ENCODE measurements at regions not wholly inside any gene's neighbourhood (a gene's known extent, or its start where the extent isn't known, plus 50 kb on each side); places are given as distances from the start of the nearest gene placed in this dataset.

DNA sequence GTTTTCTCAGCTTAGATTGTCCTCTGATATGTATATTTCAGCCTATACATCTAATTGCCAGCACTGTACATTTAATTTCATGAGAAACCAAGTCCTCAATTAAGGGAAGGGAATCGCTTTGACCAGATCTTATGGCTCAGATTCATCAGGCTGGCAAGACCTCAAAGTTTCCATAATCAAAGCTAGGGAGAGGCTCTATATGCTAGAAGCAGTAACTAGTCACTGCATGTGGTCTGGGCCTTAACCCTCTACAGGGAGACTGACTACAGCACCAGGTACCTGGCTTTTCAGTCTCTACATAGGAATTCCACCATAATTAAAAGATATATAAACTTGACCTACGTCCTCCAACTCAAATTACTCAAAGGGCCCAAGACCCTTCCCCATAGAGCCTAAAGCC is 97.4 kb upstream of the JAZF1 start:
- TF ChIP-seq, protein P1, sequence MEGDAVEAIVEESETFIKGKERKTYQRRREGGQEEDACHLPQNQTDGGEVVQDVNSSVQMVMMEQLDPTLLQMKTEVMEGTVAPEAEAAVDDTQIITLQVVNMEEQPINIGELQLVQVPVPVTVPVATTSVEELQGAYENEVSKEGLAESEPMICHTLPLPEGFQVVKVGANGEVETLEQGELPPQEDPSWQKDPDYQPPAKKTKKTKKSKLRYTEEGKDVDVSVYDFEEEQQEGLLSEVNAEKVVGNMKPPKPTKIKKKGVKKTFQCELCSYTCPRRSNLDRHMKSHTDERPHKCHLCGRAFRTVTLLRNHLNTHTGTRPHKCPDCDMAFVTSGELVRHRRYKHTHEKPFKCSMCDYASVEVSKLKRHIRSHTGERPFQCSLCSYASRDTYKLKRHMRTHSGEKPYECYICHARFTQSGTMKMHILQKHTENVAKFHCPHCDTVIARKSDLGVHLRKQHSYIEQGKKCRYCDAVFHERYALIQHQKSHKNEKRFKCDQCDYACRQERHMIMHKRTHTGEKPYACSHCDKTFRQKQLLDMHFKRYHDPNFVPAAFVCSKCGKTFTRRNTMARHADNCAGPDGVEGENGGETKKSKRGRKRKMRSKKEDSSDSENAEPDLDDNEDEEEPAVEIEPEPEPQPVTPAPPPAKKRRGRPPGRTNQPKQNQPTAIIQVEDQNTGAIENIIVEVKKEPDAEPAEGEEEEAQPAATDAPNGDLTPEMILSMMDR (IDR thresholded peaks at IDR 0.05; ENCODE audit: control extremely low read depth, extremely low read depth, low read depth, missing control alignments) = no peak
- CTCF ChIA-PET = interaction anchor here (0.8 kb wide), 1 partner anchor 112 kb away, joined by 3 read pairs; no protein-coding TSS in a partner anchor
- DNase-seq (ENCODE audit: extremely low spot score) = no peak
- POLR2A ChIA-PET = no interaction called here

DNA sequence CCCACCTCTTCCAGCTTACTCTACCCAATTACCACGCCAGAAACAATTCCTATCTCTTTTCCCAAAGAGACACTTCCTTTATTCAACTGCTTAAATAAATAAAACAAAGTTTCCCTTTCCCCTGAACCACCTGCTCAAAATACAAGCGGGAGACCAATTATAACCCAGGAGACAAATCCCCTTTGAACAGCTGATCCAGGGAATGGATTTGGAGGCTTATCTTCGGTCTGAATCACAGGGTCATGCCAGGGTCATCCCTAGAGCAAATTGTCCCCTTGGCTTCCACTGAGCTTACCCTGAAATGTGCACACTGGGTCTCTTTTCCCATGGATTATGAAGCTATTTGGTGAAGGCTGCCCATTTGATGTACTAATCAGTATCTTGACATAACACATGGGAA is 99.9 kb upstream of the JAZF1 start:
- ChIA-PET POLR2A (no interaction called here), CTCF (interaction anchor here (0.8 to 1.4 kb wide), 2 partner anchors 13 to 16 kb away, joined by 3 to 5 read pairs; no protein-coding TSS in a partner anchor)
- TF ChIP-seq, protein P1 (IDR thresholded peaks at IDR 0.05; ENCODE audit: control extremely low read depth, extremely low read depth, low read depth, missing control alignments) = no peak
- DNase-seq (ENCODE audit: extremely low spot score) = no peak

DNA sequence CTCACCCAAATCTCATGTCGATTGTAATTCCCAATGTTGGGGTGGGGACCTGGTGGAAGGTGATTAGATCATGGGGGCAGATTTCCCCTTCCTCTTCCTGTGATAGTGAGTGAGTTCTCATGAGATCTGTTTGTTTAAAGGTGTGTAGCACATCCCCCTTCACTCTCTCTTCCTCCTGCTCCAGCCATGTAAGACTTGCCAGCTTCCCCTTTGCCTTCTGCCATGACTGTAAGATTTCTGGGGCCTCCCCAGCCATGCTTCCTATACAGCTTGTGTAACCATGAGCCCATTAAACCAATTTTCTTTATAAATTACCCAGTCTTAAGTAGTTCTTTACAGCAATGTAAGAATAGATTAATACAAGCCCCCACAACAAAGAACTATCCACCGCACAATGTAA is 109.9 kb upstream of the JAZF1 start:
- CTCF ChIA-PET = no interaction called here

DNA sequence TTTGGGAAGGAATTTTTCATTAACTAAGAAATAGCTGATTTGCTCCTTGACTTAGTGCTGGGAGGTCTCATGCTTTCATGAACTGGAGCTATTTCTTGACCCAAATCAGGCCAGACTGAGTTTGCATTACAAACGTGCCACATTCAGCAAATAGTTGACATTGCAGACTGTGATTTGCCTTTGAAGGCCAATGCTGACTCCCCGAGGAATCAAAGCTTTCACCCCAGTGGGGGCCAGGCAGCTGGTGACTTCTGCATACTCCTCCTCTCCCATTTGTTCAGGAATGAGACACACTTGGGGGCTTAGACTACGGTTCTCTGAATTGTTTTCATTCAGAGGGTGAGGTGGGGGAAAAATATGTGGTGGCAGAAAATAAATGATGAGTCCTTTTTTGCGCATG is 111.0 kb upstream of the JAZF1 start:
- DNase-seq (ENCODE audit: extremely low spot score) = no peak
- TF ChIP-seq, protein P1 (IDR thresholded peaks at IDR 0.05; ENCODE audit: control extremely low read depth, extremely low read depth, low read depth, missing control alignments) = no peak
- POLR2A ChIA-PET = no interaction called here
- CTCF ChIA-PET = no interaction called here

More for the DNA sequence above, 109.9 kb upstream of the JAZF1 start:
- TF ChIP-seq, protein P1 (IDR thresholded peaks at IDR 0.05; ENCODE audit: control extremely low read depth, extremely low read depth, low read depth, missing control alignments) = no peak
- POLR2A ChIA-PET = no interaction called here
- DNase-seq (ENCODE audit: extremely low spot score) = no peak

DNA sequence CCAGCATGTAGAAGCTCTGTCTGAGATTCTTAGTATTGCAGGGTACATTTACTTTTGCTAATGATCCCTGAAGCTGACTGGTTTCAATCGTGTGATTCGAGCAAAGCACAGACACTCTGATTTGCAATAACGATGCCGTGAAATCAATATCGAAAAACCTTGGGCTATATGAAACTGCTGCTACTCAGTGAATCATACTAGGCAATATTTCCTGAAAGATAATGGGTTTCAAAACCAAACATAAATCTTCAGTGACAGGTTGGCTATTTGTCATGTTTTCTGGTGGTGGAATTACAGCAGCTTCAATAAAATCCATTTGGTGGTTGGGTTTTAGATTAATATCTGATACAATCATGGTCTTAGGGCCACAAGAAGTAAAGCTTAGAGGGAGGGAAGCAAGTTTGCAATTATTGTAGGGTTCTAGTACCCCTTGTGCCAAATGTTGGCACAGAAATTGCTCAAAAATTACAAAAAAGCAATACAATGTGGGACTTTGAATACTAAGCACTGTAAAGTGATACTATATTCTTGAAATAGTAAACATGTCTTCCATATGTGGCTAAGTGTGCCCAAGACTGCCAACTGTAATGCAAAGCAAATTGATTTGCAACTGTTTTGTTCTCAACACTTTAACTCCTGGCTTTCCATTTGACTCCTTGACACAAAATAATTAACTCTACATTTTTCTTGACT is 112.4 kb upstream of the JAZF1 start:
- TF ChIP-seq, protein P1 (IDR thresholded peaks at IDR 0.05; ENCODE audit: control extremely low read depth, extremely low read depth, low read depth, missing control alignments) = no peak
- ChIA-PET POLR2A (no interaction called here), CTCF (interaction anchor here (1.1 to 1.6 kb wide), 3 partner anchors 13 to 634 kb away, joined by 3 to 5 read pairs (median 3); no protein-coding TSS in a partner anchor)
- DNase-seq (ENCODE audit: extremely low spot score) = no peak

DNA sequence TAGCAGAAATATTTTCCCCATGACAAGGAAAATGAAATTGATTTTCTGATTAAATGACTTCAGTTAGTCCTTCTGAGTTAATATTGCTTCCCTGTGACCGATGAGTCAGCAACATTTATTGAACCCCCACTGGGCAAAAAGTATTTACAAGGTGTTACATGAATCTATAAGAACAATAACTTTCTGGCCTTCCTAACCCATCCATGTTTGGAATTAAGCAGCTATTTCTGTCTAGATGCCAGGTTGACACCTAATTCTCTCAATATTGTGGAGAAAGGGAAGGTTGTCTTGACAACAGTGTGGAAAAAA is 112.9 kb upstream of the JAZF1 start:
- DNase-seq (ENCODE audit: extremely low spot score) = no peak
- TF ChIP-seq, protein P1 (IDR thresholded peaks at IDR 0.05; ENCODE audit: control extremely low read depth, extremely low read depth, low read depth, missing control alignments) = no peak
- POLR2A ChIA-PET = no interaction called here
- CTCF ChIA-PET = interaction anchor here (1.3 to 1.6 kb wide), 2 partner anchors 13 to 633 kb away, joined by 3 read pairs; no protein-coding TSS in a partner anchor

Data from GM10248 (cell line).